HT1080 (cell line): ENCODE measurements at regions not wholly inside any gene's neighbourhood (a gene's known extent, or its start where the extent isn't known, plus 50 kb on each side); places are given as distances from the start of the nearest gene placed in this dataset.
"Not testable (repeated sequence)": the region's sequence is repeated elsewhere in the genome, so short reads cannot be mapped to it uniquely, and the experiment has no call there.

Source experiments
- DNase-seq: peaks from one replicate; pipeline ENCODE4 v3.0.0-alpha.2; 2015; ENCODE audit warnings: low read depth

DNA sequence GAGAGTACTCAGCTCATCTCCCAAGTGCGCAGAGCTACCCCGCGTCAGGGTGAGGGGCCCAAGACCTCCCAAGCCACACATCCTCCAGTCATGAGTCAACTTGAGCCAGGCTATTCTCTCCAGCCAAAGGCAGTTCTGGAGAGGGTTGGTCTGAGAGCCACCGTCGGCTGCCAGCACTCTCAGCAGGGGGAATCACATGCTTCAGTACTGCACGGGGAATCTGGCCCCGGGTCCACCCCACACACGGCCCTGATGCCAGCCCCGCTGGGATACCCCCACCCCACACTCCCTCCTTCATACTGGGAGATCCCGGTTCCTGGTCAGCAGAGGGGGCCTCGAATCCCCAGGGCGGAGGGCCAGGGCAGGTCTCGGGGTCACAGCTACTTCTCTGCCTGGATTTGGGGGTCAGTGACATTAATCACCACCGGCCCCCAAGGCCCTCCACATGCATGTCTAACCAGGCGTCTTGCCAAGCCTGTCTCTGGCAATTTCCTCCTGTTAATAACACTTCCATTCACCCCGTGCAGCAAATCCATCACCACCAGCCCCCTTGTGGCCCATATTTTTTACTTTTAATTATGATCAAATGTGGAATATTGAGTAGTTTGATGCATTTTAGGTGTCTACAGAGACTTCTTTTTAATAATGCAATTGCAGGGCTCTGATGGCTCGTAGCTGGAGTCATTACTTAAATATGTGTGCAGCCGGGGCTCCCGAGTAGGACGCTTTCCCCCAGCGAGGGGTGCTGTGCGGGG is 102.9 kb upstream of the PPP1R26 start:
- DNase-seq, result no peak

DNA sequence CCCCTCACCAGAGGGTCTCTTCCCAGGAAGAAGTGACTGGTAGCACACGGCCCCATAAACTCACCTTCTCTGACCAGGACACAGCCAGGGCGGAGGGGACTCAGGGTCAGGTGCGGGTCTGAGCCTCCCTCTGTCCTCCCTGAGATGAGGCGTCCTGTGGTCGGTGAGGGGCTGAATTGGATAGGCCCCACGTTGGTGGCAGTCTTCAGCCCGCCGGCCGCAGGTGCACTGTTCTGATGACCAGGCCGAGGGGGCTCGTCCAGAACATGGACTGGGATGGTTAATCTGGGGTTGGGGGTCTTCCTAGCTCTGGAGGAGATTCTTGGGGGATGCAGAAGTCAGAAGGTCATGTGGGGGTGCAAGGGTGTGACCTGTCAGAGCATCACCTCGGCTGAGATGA is 102.2 kb upstream of the PPP1R26 start:
- DNase-seq, result no peak

DNA sequence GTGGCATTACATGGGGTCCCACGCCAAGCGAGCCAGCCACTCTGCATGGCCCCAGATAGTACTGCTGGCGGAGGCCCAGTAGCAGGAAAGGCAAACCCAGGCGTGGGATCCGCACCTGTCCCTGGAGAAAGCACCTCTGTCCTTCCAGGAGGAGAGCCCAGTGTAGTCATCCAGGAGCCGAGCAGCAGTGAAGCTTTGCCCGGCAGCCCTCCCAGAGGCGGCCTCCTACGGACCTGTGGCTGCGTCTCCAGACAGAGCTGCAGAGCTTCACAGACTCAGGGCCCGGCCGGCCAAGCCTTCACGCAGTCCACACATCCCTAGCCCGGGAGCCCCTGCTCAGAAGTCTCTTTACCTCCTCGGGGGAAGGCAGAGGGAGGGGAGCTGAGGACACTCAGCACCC is 100.8 kb upstream of the PPP1R26 start:
- no peak for DNase-seq

DNA sequence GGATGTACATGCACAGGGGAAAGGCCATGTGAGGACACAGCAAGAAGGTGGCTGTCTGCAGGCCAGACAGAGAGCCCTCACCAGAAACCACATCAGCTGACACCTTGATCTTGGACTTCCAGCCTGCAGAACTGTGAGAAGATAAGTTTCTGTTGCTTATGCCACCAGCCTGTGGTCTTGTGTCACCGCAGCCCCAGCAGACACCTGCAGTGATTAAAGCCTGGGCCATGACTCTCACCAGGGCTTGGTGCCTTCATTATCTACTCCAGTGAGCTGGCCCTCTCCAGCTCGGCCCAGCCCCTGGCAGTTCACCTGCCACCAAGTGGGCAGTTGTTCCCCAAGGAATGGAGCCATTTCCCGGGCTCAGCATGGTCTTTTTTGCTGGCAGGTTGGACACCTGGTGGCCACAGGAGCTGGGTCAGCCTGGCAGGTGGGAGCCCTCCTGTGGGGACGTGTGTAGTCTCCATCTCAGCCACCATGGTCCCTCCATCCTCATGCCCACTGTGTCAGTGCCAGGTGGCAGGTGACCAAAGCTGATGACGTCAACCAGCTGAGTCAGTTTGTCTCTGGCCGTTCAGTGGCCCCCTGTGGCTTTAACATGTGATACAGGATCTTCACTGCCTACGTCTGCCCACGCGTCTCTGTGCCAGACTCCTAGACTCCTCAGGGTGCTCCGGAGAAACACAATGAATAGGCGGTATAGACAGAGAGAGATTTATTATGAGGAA is 99.9 kb upstream of the PPP1R26 start:
- peak; percentile 23 for DNase-seq

DNA sequence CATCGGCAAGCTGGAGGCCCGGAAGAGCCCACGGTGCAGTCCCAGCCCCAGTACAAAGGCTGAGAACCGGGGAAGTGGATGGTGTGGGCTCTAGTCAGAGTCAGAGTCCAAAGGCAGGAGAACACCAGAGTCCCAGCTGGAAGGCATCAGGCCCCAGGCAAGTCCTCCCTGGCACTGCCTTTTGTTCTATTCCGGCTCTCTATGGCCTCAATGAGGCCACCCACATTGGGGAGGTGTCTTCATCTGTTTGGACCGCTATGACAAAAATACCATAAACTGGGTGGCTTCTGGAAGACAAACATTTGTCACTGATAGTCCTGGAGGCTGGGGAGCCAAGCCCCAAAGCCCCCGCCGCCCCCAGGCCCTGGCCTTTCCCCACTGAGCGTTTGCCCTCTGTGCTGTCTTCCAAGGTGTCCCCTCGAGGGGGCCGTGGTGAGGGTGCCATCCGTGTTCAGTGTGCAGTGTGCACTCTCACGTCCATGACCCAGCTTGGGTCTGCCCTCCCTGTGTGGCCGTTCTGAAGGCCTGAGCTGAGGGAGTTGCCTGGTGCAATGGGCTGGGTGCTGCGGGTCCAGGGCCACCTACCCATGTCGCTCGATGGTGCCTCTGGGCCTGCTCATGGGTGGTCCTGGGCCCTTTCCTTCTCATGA is 99.1 kb upstream of the PPP1R26 start:
- no peak for DNase-seq

DNA sequence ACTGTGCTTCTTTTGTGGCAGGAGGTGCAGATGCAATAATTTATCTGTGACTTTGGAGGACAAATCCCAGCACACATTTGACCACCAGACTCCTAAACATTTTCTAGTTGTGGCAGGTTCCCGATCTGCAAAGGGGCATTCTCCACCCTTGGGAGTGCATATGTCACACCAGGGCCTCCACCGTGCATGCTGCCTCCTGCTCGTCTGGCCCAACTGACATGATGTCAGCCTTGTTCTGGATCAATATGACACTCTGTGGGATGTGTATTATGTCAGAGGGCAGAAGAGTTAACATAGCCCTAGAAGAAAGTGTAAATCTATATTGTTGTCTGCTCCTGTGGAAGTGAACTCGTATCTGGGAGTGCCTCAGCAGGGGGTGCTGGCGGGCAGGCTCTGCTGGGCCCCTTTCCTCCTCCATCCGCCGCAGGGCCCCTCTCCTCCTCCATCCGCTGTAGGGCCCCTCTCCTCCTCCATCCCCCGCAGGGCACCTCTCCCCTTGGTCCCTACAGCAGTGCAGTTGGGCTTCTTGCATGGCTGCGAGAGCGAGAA is 97.7 kb upstream of the PPP1R26 start:
- no peak for DNase-seq

DNA sequence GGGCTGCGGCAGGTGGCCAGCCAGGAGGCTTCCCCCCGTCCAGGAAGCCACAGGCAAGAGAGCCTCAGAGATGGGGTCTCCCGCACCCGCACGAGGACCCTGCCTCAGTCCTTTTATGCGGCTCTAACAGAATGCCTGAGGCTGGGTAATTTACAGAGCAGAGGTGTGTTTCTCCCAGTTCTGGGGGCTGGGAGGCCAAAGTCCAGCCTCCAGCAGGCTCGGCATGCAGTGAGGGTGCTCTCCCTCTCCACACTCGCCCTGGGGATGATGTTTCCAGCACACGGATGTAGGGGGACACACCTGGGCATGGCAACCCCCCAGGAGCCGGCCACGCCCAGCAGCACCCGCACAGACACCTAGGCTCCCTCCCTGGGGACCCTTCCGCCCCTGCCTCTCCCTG is 95.4 kb upstream of the PPP1R26 start:
- DNase-seq, result no peak

DNA sequence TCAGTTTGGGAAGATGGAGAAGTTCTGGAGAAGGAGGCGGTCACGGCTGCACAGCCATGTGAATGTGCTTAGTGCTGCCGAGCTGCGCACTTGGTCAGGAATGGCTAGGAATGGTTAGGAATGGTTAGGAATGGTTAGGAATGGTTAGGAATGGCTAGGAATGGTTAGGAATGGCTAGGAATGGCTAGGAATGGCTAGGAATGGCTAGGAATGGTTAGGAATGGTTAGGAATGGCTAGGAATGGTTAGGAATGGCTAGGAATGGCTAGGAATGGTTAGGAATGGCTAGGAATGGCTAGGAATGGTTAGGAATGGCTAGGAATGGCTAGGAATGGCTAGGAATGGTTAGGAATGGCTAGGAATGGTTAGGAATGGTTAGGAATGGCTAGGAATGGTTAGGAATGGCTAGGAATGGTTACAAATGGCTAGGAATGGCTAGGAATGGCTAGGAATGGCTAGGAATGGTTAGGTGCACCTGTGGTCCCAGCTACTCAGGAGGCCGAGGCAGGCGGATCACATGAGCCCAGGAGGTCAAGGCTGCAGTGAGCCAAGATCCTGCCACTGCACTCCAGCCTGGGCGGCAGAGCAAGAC is 94.7 kb upstream of the PPP1R26 start:
- not testable (repeated sequence) for DNase-seq

DNA sequence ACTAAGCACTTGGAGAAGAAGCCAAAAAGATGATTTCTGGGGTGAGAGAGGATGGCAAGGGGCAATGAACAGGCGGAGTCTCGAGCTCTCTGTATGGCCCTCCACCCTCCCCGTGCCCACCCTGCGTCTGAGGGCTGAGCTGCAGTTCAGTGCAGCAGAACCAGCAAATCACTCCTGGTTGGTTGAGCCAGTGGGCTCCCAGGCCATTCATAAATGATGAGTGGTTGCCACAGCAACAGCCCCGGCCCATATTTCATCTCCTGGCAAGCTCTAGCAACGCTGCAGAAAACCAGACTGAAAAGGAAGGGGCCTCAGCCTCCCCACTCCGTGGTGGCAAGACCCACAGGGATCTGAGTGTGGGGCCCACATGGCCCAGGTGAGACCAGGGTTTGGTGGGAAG is 93.8 kb upstream of the PPP1R26 start:
- DNase-seq, result no peak

DNA sequence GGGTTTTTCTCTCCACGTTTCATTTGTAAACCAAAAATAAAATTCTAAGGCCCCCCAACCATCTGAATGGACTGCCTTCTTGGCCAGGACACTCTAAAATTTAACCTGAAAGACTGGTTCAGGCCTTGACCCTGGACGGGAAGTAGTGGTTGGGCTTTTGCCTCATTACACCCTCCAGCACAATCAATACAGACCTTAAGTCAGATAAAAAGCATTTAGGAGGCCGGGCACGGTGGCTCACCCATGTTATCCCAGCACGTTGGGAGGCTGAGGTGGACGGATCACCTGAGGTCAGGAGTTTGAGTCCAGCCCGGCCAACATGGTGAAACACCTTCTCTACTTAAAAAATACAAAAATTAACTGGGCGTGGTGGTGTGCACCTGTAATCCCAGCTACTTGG is 91.6 kb upstream of the PPP1R26 start:
- DNase-seq, result no peak

DNA sequence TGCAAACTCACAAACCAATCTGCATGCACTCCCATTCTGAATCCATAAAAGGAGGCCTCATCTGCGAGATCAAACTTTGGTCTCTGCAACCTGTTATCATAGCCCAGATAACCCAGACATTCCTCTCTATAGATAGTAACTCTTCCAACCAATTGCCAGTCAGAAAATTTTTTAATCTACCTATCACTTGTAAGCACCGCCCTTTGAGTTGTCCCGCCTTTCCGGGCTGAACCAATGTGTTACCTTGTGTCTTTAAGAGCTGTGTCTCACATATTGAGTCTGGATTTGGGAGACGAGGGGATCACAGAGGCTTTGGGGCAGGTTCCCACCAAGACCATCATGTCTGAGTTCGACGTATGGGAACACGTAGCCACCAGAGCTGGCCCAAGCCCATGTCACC is 91.1 kb upstream of the PPP1R26 start:
- no peak for DNase-seq

DNA sequence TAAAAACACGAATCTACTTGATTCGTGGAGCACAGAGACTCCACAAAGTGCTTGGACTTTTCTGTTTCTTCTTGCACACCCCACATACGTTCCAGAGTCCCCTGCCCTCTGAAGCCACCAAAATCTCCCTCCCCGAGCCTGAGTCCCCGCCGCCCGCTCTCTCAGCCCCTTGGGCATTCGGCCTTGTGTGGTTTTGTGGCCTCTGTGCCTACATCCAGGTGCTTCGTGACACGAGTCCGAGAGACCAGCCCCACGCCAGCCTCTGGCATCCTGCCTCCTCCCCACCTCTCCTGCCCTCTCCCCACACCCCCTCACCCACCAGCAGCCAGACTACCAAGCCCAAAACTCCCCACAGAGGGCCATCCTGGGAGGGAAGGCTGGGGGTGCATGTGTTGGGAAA is 87.8 kb upstream of the PPP1R26 start:
- no peak for DNase-seq

DNA sequence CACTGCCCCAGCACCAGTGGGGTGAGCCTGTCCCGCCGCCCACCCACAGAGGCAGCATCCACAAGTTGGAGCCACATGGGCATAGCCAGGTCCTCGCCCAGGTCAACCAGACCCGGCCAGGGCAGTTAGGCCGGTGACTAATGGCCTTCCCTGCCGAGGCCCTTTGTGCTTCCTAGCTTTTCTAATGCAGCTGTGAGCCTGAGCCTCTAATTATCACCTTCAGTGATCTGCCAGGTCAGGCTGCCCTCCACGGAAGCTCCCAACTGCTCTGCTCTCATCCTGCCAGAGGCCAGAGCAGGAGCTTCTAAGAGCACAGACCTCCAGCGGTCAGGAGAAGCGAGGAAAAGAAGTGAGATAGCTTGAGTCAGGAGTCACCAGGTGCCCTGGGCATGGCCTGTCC is 87.1 kb upstream of the PPP1R26 start:
- DNase-seq, result no peak

DNA sequence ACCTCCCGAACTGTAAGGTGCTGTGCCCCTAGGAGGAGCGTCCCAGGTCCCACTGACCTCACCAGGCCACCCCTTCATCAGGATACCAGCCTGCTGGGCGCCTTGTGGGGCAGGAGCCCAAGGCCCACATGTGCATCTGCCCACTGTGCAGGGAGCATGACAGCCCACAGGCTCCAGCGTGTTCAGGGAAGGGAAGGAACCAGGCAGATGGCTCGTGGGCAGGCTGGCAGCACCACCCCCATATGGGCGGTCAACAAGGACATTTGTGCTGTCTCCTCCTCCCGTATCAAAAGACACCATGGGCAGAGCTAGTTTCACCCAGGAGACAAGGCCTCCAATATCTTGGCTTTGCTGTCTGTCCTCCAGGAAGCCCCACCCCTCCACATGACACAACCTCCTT is 85.5 kb upstream of the PPP1R26 start:
- DNase-seq, result no peak

DNA sequence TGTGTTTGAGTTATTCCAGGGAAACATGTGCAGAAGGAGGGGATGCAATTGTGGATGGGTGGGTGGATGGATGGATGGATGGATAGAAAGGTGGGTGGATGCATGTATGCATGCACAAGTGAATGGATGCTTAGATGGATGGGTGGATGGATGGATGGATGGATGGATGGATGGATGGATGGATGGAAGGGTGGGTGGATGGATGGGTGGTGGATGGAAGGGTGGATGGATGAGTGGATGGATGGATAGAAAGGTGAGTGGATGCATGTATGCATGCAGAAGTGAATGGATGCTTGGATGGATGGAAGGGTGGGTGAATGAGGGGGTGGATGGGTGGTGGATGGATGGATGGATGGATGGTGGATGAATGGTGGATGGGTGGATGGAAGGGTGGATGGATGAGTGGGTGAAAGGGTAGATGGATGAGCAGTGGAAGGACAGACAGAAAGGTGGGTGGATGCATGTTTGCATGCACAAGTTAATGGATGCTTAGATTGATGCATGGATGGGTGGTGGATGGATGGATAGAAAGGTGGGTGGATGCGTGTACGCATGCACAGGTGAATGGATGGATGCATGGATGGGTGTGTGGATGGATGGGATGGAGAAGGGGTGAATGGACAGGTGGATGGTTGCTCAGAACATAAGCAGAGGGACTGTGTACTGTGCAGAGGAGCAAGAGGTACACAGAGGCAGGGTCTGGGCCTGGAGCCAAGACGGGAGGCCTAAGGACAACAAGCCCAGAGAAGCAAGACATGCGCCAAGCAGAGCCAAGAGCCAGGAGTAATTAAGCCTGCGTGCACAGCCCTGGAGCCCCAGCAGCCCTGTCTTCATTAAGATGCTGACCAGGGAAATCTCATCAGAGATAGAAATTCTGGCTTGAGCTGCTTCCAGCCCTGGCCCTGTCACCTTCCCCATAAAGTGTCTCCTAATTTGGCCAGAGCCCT is 84.6 kb upstream of the PPP1R26 start:
- no peak for DNase-seq

DNA sequence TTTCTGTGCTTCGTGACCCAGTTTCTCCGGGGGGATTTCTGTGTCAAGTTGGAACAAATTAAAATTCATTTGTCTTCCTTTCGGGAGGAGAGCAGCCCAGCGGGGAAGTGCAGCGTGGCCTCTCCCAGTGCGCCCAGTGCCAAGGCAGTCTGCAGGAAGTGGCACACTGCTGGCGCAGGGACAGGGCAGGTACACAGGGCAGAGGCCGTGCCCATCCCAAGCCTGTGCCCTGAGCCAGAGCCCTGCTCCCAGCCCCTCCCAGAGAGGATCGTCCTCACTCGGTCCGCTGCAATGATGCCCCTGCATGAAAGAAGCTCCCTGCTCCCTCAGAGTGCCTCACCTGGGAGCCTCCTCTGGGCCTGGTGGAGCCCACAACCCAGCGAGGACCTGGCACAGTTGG is 82.4 kb upstream of the PPP1R26 start:
- no peak for DNase-seq

DNA sequence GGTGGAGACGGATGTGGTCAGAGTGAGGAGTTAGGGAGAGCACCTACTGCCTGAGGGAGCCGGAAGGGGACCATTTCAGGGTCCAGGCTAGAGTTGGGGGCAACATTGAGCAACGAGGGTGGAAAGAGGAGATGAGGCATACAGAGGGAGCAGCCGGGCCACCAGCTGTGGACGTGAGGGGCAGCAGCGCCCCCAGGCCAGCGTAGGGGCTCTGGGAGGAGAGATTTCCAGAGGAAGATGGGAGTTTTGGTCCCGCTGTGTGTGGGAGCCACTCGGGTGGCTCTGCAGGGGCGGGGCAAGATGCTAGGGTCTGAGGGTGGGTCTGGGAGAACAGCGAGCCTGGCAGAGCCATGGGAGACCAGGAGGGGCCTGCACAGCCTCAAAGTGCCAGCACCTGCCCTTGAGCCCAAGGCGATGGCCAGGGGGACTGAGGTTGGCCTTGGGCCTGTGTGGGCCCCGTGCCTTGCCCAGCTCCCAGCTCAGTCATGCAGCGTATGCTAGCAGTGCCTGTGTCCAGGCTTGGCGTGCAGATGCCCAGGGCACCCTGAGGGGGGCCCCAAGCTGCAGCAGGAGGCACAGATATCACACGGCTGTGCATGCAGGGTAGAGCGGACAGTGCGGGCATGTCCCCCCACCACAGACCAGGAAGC is 80.5 kb upstream of the PPP1R26 start:
- DNase-seq, result no peak

DNA sequence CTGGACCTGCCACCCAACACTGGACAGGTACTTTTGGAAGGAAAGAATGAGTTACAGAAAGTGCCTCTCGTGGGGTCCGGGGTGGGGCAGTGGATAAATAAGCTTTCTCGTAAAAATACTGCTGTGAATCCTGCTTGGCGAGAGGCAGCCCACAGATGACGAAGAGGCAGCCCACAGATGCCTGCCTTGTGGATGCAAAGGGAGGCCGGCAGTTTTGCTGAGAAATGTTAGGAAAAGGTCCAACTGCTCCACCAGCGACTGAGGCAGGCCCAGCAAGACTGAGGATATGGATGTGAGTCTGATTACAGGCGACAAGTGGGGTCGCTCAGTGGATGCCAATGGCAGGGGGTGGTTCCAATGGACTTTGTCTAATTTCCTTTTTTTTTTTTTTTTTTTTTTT is 79.1 kb upstream of the PPP1R26 start:
- no peak for DNase-seq

DNA sequence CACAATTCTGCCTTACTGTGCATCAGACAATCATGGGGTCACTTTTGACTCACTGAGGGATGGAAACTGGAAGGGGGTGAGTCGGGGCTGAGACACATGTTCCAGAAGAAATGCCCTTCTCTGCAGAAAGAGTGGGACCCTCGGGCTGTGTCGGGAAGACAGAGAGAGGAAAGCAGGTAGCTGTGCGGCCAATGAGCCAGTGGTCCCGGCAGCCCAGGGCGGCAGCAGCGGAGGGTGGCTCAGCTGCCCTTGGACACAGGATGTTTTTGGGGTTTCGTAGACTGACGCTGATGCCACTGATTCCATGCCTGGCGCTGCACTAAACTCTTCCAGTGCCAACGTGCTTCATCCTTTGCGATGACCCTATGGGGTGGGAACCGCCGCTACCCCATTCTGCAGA is 78.4 kb upstream of the PPP1R26 start:
- no peak for DNase-seq

DNA sequence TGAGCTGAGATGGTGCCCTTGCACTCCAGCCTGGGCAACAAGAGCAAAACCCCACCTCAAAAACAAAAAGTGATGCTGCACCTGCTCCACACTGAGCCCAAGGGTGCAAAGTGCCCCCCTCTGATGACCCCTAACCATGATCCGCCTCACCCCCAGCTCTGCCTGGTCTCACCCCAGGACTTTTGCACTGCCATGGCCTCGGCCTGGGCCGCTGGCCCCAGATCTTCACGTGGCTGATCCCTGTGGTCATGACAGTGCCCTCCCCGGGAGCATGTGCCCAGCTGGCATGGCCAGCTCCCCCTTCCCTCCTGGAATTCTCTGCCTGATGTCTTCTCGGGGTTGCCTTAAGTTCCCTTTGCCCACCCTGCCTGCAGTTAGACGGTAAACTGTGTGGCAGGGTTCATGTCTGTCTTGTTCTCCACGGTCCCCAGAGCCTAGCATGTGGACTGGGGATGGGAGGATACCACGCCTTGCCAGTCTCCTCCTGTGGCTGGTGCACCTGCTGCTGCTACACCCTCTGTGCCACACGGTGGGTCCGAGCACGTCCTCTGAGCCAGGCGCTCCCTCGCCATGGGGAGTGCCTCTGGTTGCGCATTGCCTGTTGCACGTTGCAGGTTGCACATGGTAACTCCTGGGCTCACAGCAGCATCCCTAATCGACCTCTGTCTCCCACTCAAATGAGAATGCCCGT is 77.4 kb upstream of the PPP1R26 start:
- no peak for DNase-seq
